HG03103 (cell line): ENCODE measurements at regions not wholly inside any gene's neighbourhood (a gene's known extent, or its start where the extent isn't known, plus 50 kb on each side); places are given as distances from the start of the nearest gene placed in this dataset.
"Not testable (repeated sequence)": the region's sequence is repeated elsewhere in the genome, so short reads cannot be mapped to it uniquely, and the experiment has no call there.

Experiments used
- ATAC-seq: cut with Tn5 transposase; IDR thresholded peaks from one replicate; pipeline ENCODE4 v1.9.1; 2021; ENCODE audit warnings: low read depth; ENCODE audit not compliant: unreplicated experiment

- no peak for ATAC-seq
Observed at GRCh38 chr6:4344317-4344899, 209.0 kb upstream of the ECI2 start.

GRCh38 chr6:4342407-4343137 lies 207.2 kb upstream of the ECI2 start:
- ATAC-seq, result no peak

GRCh38 chr6:4341078-4341797 lies 205.9 kb upstream of the ECI2 start:
- ATAC-seq, result no peak

- no peak for ATAC-seq
Observed at GRCh38 chr6:4340544-4340943, 205.2 kb upstream of the ECI2 start.

GRCh38 chr6:4338884-4339283 lies 203.5 kb upstream of the ECI2 start:
- ATAC-seq, result no peak

- ATAC-seq, result no peak
Observed at GRCh38 chr6:4336778-4337442, 201.5 kb upstream of the ECI2 start.

GRCh38 chr6:4336084-4336483 lies 200.7 kb upstream of the ECI2 start:
- ATAC-seq, result no peak

- ATAC-seq, result not testable (repeated sequence)
Observed at GRCh38 chr6:4334158-4334740, 198.9 kb upstream of the ECI2 start.

- no peak for ATAC-seq
Observed at GRCh38 chr6:4327841-4328240, 192.5 kb upstream of the ECI2 start.

GRCh38 chr6:4324746-4325145 lies 189.4 kb upstream of the ECI2 start:
- no peak for ATAC-seq

- no peak for ATAC-seq
Observed at GRCh38 chr6:4323322-4323721, 187.9 kb upstream of the ECI2 start.

GRCh38 chr6:4322846-4323309 lies 187.5 kb upstream of the ECI2 start:
- ATAC-seq, result no peak

GRCh38 chr6:4322134-4322845 lies 186.9 kb upstream of the ECI2 start:
- ATAC-seq, result no peak

GRCh38 chr6:4320860-4321259 lies 185.5 kb upstream of the ECI2 start:
- ATAC-seq, result no peak

- no peak for ATAC-seq
Observed at GRCh38 chr6:4319981-4320683, 184.8 kb upstream of the ECI2 start.

- ATAC-seq, result no peak
Observed at GRCh38 chr6:4318321-4318720, 182.9 kb upstream of the ECI2 start.

GRCh38 chr6:4316867-4317400 lies 181.6 kb upstream of the ECI2 start:
- no peak for ATAC-seq

GRCh38 chr6:4314201-4314707 lies 178.9 kb upstream of the ECI2 start:
- ATAC-seq, result no peak

GRCh38 chr6:4313044-4313686 lies 177.8 kb upstream of the ECI2 start:
- no peak for ATAC-seq
